ENCODE measurements at regions not wholly inside any gene's neighbourhood (a gene's known extent, or its start where the extent isn't known, plus 50 kb on each side); places are given as distances from the start of the nearest gene placed in this dataset.

DNA sequence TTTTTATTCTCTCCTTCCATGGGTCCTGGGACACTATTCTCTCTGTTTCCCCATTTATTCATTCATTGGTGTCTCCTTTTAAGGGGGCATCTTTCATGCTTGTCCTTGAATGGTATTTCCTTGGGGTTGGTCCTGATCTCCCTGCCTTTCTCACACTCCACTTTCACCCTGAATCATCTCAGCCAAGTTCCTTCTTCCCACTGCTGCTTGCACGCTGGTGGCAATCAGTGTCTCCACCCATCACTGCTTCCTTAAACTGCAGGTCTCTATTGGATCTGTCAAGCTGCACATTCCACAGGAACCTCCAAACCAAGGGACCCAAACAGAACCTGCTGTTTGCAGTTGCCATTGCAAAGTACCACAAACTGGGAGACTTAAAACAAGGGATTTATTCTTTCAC is 89.3 kb upstream of the SDK2 start:
- TF ChIP-seq CTCF (IDR thresholded peaks at IDR 0.05) (no peak), EP300 (IDR thresholded peaks at IDR 0.05) (no peak), POLR2A (IDR thresholded peaks at IDR 0.05) (no peak), POLR2AphosphoS5 (IDR thresholded peaks at IDR 0.05) (no peak)
